AG09309 (cell line): ENCODE measurements at regions not wholly inside any gene's neighbourhood (a gene's known extent, or its start where the extent isn't known, plus 50 kb on each side); places are given as distances from the start of the nearest gene placed in this dataset.

ENCODE experiments used
- DNase-seq: peaks from one replicate; pipeline ENCODE4 v3.0.0-alpha.2; 2010; ENCODE audit warnings: low read depth
- H3K4me3 ChIP-seq: 2 replicates; pipeline ENCODE4 v1.5.1; 2011; ENCODE audit warnings: mild to moderate bottlenecking, low read depth, low read length, moderate library complexity; ENCODE audit not compliant: control insufficient read depth
- TF ChIP-seq, protein P1 (sequence below): IDR thresholded peaks from 2 replicates; pipeline ENCODE4 v1.5.1; 2011; ENCODE audit warnings: mild to moderate bottlenecking, low read depth, low read length, inconsistent platforms; ENCODE audit not compliant: insufficient read depth, control insufficient read depth; ENCODE audit errors: missing control alignments

DNA sequence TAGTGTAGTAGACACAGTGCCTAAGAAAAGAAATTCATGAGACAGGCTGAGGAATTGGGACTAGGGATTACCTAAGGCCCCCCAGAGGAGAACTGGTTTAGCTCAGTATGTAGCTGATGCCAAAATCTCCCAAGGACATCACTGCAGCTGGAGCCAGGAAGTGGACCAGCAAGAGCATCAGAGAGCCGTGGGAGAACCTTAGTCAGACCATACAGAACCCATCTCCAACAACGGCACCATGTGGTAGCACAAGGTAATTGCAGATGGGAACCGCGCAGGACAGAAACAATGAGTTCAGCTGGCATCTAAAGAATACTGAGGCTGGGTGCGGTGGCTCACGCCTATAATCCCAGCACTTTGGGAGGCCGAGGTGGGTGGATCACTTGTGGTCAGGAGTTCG lies 81.7 kb downstream of the WNT5A start:
- TF ChIP-seq, protein P1, sequence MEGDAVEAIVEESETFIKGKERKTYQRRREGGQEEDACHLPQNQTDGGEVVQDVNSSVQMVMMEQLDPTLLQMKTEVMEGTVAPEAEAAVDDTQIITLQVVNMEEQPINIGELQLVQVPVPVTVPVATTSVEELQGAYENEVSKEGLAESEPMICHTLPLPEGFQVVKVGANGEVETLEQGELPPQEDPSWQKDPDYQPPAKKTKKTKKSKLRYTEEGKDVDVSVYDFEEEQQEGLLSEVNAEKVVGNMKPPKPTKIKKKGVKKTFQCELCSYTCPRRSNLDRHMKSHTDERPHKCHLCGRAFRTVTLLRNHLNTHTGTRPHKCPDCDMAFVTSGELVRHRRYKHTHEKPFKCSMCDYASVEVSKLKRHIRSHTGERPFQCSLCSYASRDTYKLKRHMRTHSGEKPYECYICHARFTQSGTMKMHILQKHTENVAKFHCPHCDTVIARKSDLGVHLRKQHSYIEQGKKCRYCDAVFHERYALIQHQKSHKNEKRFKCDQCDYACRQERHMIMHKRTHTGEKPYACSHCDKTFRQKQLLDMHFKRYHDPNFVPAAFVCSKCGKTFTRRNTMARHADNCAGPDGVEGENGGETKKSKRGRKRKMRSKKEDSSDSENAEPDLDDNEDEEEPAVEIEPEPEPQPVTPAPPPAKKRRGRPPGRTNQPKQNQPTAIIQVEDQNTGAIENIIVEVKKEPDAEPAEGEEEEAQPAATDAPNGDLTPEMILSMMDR, result no peak
- H3K4me3 ChIP-seq, result no peak overlapping the region
- DNase-seq, result no peak

DNA sequence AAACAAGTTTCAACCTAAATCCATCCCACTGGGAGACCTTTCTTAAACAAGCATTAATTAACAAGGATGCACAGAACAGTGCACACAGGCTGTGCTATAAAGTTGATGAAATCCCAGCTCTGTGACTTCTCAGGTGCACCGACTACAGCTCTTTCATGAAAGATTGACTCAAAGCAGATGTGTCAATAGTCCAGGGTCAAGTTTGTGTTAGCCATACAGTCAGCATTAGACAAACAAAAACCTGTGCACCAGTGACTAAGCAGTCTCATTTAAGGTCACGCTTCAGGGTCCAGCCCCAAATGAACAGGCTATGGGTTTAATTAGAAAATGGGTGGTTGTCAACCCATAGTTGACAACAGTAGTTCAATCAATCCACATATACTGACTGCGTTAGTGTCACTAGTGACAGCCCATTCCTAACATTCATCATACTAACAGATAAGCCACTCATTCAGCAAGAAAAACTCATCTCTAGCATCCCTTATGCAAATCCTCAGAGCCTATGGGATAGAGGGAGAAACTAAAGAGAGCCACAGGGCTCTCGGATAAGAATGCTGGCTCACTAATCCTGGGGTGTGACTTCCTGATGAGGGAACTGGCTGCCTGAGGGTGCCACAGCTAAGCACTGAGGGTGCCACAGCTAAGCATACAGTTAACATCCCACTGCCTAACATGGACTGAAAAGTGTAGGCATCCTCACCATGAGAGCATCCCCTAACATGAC lies 84.1 kb downstream of the WNT5A start:
- H3K4me3 ChIP-seq, result no peak overlapping the region
- TF ChIP-seq, protein P1, result no peak
- no peak for DNase-seq

DNA sequence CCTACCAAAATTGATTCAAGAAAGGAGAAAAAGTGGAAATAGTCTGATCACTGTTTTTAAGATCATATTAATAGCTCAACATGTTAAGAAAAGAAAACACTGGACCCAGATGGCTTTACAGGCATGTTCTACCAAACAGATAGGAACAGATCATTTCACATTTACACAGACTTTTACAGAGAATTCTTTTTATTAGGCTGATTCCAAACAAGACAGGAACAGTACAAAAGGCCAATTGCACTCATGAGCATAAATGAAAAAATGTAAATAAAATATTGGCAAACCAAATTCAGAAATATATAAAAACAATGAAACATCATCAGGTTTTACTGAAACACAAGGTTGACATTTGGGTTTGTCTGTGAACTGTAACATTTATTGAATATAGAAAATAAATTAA lies 106.5 kb downstream of the WNT5A start:
- TF ChIP-seq, protein P1, result no peak
- DNase-seq, result no peak
- no peak overlapping the region for H3K4me3 ChIP-seq

DNA sequence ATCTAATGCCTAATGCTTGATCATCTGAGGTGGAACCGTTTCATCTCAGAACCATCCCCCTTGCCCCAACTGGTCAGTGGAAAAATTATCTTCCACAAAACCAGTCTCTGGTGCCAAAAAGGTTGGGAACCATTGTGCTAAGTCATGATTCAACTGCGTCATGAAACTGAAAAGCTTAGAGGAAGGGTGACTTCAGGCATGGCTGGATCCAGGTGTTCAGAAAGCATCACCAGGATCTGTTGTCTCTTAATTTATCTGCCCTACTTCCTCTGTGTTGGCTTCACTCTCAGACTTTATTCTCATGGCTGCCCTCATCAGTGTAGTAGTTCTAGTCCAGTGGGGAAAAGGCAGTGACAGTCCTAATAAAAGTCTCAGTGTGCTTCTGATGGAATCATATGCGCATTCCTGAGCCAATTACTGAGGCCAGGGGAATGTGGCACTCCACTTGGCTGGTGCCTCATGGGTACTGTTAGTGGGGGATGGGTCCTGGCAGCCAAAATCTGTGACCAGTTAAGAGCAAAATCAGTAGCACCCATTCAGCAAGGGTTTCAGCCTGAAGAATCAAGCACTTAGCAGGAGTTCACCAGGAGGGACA lies 110.3 kb downstream of the WNT5A start:
- no peak for DNase-seq
- TF ChIP-seq, protein P1, result no peak
- H3K4me3 ChIP-seq, result no peak overlapping the region

DNA sequence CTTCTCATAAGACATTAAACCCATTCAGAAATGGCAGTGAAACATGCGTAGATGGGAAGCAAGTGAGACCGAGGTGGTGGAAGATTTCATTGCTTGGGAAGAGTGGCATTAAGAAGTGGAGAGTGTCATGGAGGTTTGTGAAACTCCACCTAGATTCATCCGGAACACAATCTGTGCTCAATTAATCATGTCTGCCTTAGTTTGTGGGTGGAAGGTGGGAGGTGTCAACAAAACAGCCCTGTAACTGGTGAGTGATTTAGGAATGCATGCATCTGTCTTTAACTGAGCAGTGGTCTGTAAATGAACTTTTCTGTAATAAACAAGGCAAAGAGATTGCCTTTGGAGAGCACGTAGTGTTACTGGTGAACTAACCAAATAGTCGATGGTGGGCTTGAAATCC lies 113.7 kb downstream of the WNT5A start:
- no peak for DNase-seq
- H3K4me3 ChIP-seq, result no peak overlapping the region
- TF ChIP-seq, protein P1, result no peak

DNA sequence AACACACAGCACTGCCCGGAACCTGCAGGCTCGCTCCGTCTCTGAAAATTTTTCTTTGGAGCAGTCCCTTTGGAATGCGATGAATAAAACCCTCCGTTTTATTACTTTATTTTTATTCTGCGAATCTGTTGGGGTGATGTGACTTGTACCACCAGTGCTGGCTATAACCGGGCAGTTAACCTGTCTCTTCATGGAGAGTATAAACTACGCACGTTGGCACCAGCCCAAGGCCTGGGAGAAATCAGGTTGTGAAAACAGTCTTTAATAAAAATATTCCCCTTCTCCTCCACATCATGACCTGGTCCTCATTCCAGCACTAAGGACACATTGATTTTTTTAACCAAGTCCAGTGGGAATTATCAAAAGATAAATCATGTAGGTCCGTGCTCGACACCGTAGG lies 116.8 kb downstream of the WNT5A start:
- H3K4me3 ChIP-seq, result no peak overlapping the region
- TF ChIP-seq, protein P1, result no peak
- no peak for DNase-seq
